ENCODE measurements at regions not wholly inside any gene's neighbourhood (a gene's known extent, or its start where the extent isn't known, plus 50 kb on each side); places are given as distances from the start of the nearest gene placed in this dataset.
"Not testable (repeated sequence)": the region's sequence is repeated elsewhere in the genome, so short reads cannot be mapped to it uniquely, and the experiment has no call there.

- Histone ChIP-seq H3K4me2 (peak overlapping the region; percentile 34 to 69 (median 52)), H3K27ac (no peak overlapping the region), H3K9ac (no peak overlapping the region), H3K4me1 (peaks cover 32 to 47% (median 37%) of the 10 kb centered on the region in 10 experiments), H3K9me3 (replicated peaks in 1 of 11) (peaks cover 0 to 25% (median 22%) of the 10 kb centered on the region in 11 experiments; a peak in 18 of 22 replicates), H3K27me3 (no peaks in the 10 kb centered on the region), H4K20me1 (no peaks in the 10 kb centered on the region), H3K36me3 (no peaks in the 10 kb centered on the region), H3K4me3 (no peak overlapping the region)
- TF ChIP-seq Cebpa-rat (IDR thresholded peaks at IDR 0.05) = no peak
Observed at GRCh38 chr14:56002876-56003625, 115.2 kb upstream of the PELI2 start.

DNA sequence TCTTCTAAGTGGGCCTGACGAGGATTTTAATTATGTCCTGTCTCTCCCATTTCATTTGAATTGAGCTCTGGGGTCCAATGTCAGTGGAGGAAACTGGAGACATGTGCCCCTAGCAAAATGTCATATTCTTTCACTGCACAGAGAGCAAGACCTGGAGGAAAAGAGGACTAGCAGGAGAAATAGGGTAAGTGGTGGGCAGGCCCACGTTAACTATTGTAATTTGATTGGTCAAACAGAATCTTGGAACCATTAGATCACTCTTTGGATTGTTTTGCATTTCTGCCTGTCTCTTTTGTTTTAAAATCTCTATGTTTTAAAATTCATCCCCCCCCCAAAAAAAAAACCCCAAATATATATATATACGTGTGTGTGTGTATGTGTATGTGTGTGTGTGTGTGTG is 113.9 kb upstream of the PELI2 start:
- Histone ChIP-seq H3K27ac (peak overlapping the region in 2 of 11 experiments; percentile 56 to 62; a peak in 2 of 22 replicates), H3K4me3 (no peak overlapping the region), H3K36me3 (no peaks in the 10 kb centered on the region), H3K4me1 (peaks cover 32 to 53% (median 40%) of the 10 kb centered on the region in 10 experiments), H4K20me1 (no peaks in the 10 kb centered on the region), H3K9ac (0 out of 22 replicates have a peak overlapping the region, but pooled peaks of 2 of the 11 experiments have one; percentile 23 to 56), H3K27me3 (no peaks in the 10 kb centered on the region), H3K9me3 (replicated peaks in 1 of 11) (peaks cover under 1 to 32% (median 26%) of the 10 kb centered on the region in 11 experiments; a peak in 21 of 22 replicates), H3K4me2 (peak overlapping the region; percentile 1 to 71 (median 52))
- no peak for TF ChIP-seq Cebpa-rat (IDR thresholded peaks at IDR 0.05)

GRCh38 chr14:56004786-56005185 is 113.4 kb upstream of the PELI2 start:
- H3K36me3 ChIP-seq = no peaks in the 10 kb centered on the region
- H3K4me3 ChIP-seq = no peak overlapping the region
- H3K4me1 ChIP-seq = peaks cover 32 to 53% (median 40%) of the 10 kb centered on the region in 10 experiments
- H4K20me1 ChIP-seq = no peaks in the 10 kb centered on the region
- peaks cover 0 to 28% (median 21%) of the 10 kb centered on the region in 11 experiments; a peak in 21 of 22 replicates for H3K9me3 ChIP-seq (replicated peaks in 1 of 11)
- H3K4me2 ChIP-seq = peak overlapping the region; percentile 46 to 71 (median 52)
- peak overlapping the region in 5 of 11 experiments; percentile 23 to 56 (median 33); a peak in 5 of 22 replicates for H3K9ac ChIP-seq
- TF ChIP-seq Cebpa-rat (IDR thresholded peaks at IDR 0.05) = no peak
- peak overlapping the region in 4 of 11 experiments; percentile 14 to 62 (median 44); a peak in 6 of 22 replicates for H3K27ac ChIP-seq
- H3K27me3 ChIP-seq = no peaks in the 10 kb centered on the region

DNA sequence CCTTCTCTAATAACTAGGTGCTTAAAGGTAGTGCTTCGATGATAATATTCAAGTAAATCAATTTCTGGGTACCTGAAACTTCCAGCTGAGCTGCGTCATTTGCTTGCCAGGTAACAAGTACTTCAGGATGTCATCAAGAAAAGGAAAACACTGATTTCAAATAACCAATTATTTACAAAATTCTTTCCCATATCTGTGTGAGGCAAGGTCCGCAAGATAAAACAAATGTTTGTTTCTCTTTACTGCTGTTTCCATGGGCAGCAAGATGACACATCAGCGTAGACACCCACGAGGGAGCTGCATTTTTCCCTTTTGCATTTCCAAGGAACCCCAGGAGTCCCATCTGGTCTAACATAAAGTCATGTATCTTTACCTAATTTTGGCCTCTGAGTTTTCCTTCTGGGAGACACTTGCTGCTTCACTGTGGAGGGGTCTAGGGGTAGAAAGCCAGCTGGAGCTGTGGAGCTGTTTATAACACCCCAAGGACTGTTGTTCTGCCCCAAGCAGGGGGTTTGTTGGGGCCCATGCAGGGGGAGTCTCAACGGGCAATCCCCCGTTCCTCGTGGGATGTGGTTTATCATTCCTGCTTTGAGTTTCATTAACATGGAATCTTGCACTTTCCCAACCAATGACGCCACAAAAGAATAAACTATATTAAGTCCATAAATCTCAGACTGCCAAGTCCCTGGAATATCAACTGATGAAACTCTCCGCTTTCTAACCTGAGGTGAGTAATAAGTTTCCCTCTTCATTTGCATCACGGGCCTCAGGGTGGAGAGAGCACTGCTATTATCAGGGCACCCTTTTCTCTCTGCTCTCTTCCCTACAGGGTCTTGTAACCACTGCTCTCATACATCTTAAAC is 112.8 kb upstream of the PELI2 start:
- H3K9ac ChIP-seq = peak overlapping the region in 5 of 11 experiments; percentile 23 to 56 (median 33); a peak in 5 of 22 replicates
- peak overlapping the region in 4 of 11 experiments; percentile 14 to 62 (median 44); a peak in 6 of 22 replicates for H3K27ac ChIP-seq

DNA sequence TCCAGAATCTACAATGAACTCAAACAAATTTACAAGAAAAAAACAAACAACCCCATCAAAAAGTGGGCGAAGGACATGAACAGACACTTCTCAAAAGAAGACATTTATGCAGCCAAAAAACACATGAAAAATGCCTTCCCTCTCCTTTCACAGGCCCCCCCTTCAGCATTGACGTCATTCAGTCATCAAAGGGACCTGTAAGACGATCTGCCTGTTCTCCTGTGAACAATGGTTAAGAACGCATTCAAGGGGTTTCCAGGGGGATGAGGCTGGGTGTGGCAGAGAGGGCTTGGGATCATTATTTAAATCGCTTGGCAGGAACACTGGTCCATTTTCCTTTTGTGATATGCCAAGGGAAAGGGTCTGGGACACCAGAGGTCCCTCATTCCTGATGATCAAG is 110.7 kb upstream of the PELI2 start:
- not testable (repeated sequence) for H4K20me1 ChIP-seq, H3K36me3 ChIP-seq, H3K27me3 ChIP-seq, H3K4me3 ChIP-seq
- Histone ChIP-seq H3K27ac (peak overlapping the region in 2 of 11 experiments; percentile 37 to 74; a peak in 2 of 22 replicates), H3K4me1 (peaks cover 30 to 55% (median 37%) of the 10 kb centered on the region in 10 experiments), H3K9ac (0 out of 22 replicates have a peak overlapping the region, but pooled peaks of 1 of the 11 experiments have one; percentile 16), H3K4me2 (peak overlapping the region in 4 of 11 experiments; percentile 17 to 50 (median 44); a peak in 7 of 22 replicates), H3K9me3 (replicated peaks in 1 of 11) (peaks cover 0 to 19% (median 13%) of the 10 kb centered on the region in 11 experiments; a peak in 20 of 22 replicates)

More for the DNA sequence above, 112.8 kb upstream of the PELI2 start:
- no peaks in the 10 kb centered on the region for H3K36me3 ChIP-seq
- H3K27me3 ChIP-seq = no peaks in the 10 kb centered on the region
- no peak for TF ChIP-seq Cebpa-rat (IDR thresholded peaks at IDR 0.05)
- peaks cover 0 to 21% (median 15%) of the 10 kb centered on the region in 11 experiments; a peak in 20 of 22 replicates for H3K9me3 ChIP-seq (replicated peaks in 1 of 11)
- no peak overlapping the region for H3K4me3 ChIP-seq
- peak overlapping the region; percentile 46 to 71 (median 52) for H3K4me2 ChIP-seq
- H4K20me1 ChIP-seq = no peaks in the 10 kb centered on the region
- H3K4me1 ChIP-seq = peaks cover 32 to 53% (median 40%) of the 10 kb centered on the region in 10 experiments

DNA sequence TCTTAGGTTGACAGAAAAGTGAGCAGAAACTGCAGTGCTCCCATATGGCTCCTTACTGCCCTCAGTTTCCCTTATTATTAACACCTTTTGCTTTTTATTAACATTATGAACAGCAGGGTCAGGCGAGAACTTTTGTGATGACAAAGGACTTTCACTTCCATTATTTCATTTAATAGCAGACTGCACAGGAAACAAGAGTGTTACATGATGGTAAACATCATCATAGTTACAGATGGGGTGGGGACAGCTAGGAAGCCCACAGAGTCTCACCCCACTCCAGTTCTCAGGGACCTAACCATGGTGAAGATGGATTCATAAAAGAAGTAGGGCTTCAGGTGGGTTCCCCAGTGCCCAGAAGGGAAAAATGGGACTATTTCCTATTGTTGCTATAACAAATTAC is 110.1 kb upstream of the PELI2 start:
- Histone ChIP-seq H3K9me3 (replicated peaks in 1 of 11) (peaks cover 0 to 19% (median 13%) of the 10 kb centered on the region in 11 experiments; a peak in 20 of 22 replicates), H3K9ac (0 out of 22 replicates have a peak overlapping the region, but pooled peaks of 1 of the 11 experiments have one; percentile 16), H3K36me3 (no peaks in the 10 kb centered on the region), H3K27ac (peak overlapping the region in 3 of 11 experiments; percentile 11 to 74 (median 37); a peak in 5 of 22 replicates), H3K27me3 (no peaks in the 10 kb centered on the region), H3K4me1 (peaks cover 24 to 49% (median 30%) of the 10 kb centered on the region in 10 experiments), H3K4me3 (no peak overlapping the region), H3K4me2 (peak overlapping the region in 4 of 11 experiments; percentile 17 to 50 (median 44); a peak in 8 of 22 replicates), H4K20me1 (no peaks in the 10 kb centered on the region)
- no peak for TF ChIP-seq Cebpa-rat (IDR thresholded peaks at IDR 0.05)

DNA sequence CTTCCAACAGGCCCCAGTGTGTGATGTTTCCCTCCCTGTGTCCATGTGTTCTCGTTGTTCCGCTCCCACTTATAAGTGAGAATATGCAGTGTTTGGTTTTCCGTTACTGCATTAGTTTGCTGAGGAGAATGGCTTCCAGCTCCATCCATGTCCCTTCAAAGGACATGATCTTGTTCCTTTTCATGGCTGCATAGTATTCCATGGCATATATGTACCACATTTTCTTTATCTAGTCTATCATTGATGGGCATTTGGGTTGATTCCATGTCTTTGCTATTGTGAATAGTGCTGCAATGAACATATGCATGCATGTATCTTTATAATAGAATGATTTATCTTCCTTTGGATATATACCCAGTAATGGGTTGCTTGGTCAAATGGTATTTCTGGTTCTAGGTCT is 109.5 kb upstream of the PELI2 start:
- not testable (repeated sequence) for H3K9ac ChIP-seq, H4K20me1 ChIP-seq, H3K36me3 ChIP-seq, H3K27me3 ChIP-seq, H3K4me3 ChIP-seq
- Histone ChIP-seq H3K4me1 (peaks cover 19 to 44% (median 25%) of the 10 kb centered on the region in 10 experiments), H3K9me3 (replicated peaks in 1 of 11) (peaks cover 0 to 19% (median 13%) of the 10 kb centered on the region in 11 experiments; a peak in 20 of 22 replicates), H3K4me2 (peak overlapping the region in 4 of 11 experiments; percentile 17 to 50 (median 44); a peak in 6 of 22 replicates), H3K27ac (peak overlapping the region in 3 of 11 experiments; percentile 11 to 74 (median 37); a peak in 6 of 22 replicates)

DNA sequence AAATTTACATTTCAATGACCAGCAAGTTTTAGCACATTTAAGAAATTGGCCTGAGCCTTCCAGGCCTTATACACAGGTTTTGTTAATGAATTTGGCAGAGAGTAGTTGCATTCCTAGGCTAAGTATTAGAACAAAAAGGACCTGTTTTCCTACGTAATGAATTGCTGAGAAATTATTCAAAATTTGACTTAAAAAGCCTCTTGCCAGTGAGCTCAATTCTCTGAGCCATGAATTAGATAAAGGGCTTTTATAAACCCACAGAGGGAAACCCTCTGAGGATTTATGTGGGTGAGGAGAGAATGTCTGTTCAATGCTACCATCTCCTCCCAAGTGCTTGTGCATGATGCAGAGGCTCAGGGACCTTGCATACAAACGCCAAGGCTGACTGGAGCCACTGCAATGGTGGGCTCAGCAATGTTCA is 94.5 kb upstream of the PELI2 start:
- Histone ChIP-seq H3K36me3 (no peaks in the 10 kb centered on the region), H4K20me1 (no peaks in the 10 kb centered on the region), H3K27me3 (no peaks in the 10 kb centered on the region), H3K9me3 (replicated peaks in 1 of 11) (peaks cover 6 to 21% (median 12%) of the 10 kb centered on the region in 11 experiments; a peak in 19 of 22 replicates), H3K4me2 (no peak overlapping the region), H3K27ac (no peak overlapping the region), H3K9ac (no peak overlapping the region), H3K4me1 (no peaks in the 10 kb centered on the region), H3K4me3 (no peak overlapping the region)
- no peak for TF ChIP-seq Cebpa-rat (IDR thresholded peaks at IDR 0.05)

Measured in BLaER1 treated with 17β-estradiol and CSF1 and Interleukin-3, amounts not matched to agents 10 nM and 100 nM (cell line).